Coronary artery (tissue), 2 donors: ENCODE measurements at regions not wholly inside any gene's neighbourhood (a gene's known extent, or its start where the extent isn't known, plus 50 kb on each side); places are given as distances from the start of the nearest gene placed in this dataset.

Experiments
- DNase-seq: peaks from one replicate; pipeline ENCODE4 v3.0.0-alpha.2; 2017; ENCODE audit warnings: low spot score
- H3K27ac ChIP-seq, 2 donors: fragments of 200-600 bp; sonication (generic); one replicate each; pipeline ENCODE4 v1.5.1; 2016 to 2019
- H3K4me3 ChIP-seq: fragments of 200-600 bp; sonication (generic); 2 replicates; pipeline ENCODE4 v1.5.1; 2016; ENCODE audit warnings: mild to moderate bottlenecking, moderate library complexity
- CTCF ChIP-seq: fragments of 200-600 bp; sonication (generic); IDR thresholded peaks from one replicate; pipeline ENCODE4 v1.5.1; 2019; ENCODE audit warnings: antibody characterized with exemption

- no peak overlapping the region for H3K4me3 ChIP-seq
- TF ChIP-seq CTCF: no peak
- H3K27ac ChIP-seq: no peak overlapping the region
- DNase-seq: no peak
These were observed 115.0 kb upstream of the CCDC85A start for GRCh38 chr2:56068746-56069145.

GRCh38 chr2:56077359-56077915 is 106.4 kb upstream of the CCDC85A start:
- DNase-seq: no peak
- no peak overlapping the region for H3K27ac ChIP-seq
- TF ChIP-seq CTCF: no peak

GRCh38 chr2:56082665-56083064 is 101.1 kb upstream of the CCDC85A start:
- DNase-seq: no peak

More at GRCh38 chr2:56077359-56077915, 106.4 kb upstream of the CCDC85A start:
- no peak overlapping the region for H3K4me3 ChIP-seq

GRCh38 chr2:56084111-56084901 is 99.5 kb upstream of the CCDC85A start:
- no peak overlapping the region for H3K27ac ChIP-seq
- no peak for TF ChIP-seq CTCF
- no peak for DNase-seq
- no peak overlapping the region for H3K4me3 ChIP-seq

More at GRCh38 chr2:56082665-56083064, 101.1 kb upstream of the CCDC85A start:
- H3K4me3 ChIP-seq: no peak overlapping the region
- TF ChIP-seq CTCF: no peak
- no peak overlapping the region for H3K27ac ChIP-seq

- H3K27ac ChIP-seq: no peak overlapping the region
- no peak for DNase-seq
- no peak overlapping the region for H3K4me3 ChIP-seq
- TF ChIP-seq CTCF: no peak
These were observed 97.5 kb upstream of the CCDC85A start for GRCh38 chr2:56086336-56086735.

- no peak for DNase-seq
- no peak overlapping the region for H3K4me3 ChIP-seq
- TF ChIP-seq CTCF: no peak
- H3K27ac ChIP-seq: no peak overlapping the region
These were observed 95.4 kb upstream of the CCDC85A start for GRCh38 chr2:56088411-56088810.

- no peak for DNase-seq
- no peak for TF ChIP-seq CTCF
- no peak overlapping the region for H3K27ac ChIP-seq
- no peak overlapping the region for H3K4me3 ChIP-seq
These were observed 93.9 kb upstream of the CCDC85A start for GRCh38 chr2:56089931-56090330.
